ENCODE measurements at regions not wholly inside any gene's neighbourhood (a gene's known extent, or its start where the extent isn't known, plus 50 kb on each side); places are given as distances from the start of the nearest gene placed in this dataset.
"Not testable (repeated sequence)": the region's sequence is repeated elsewhere in the genome, so short reads cannot be mapped to it uniquely, and the experiment has no call there.

DNA sequence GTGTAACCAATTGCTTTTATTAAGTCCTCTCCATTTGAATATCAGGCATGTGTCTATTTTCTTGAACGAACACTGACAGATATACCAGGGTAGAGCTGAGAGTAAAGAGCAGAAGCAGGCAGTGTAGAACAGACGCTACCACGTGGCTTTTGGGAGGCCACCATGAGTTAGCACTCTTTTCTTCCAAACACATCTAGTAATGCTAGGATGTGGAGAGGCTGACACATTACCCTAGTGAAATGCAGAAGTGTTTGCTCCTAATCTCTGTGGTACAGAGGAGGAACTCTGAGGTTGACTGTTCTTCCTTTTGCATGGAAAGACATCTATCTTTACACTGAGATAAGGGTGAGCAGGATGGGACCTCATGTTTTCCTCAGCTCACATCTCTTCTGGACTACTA lies 216.3 kb downstream of the SATB1 start:
- Histone ChIP-seq H3K4me3 (ENCODE audit: insufficient read depth, low read depth, low read length) (no peak overlapping the region), H3K9me3 (ENCODE audit: insufficient read depth, low read depth, low read length) (no peaks in the 10 kb centered on the region), H3K4me1 (ENCODE audit: insufficient read depth, low read length) (no peaks in the 10 kb centered on the region), H3K9ac (ENCODE audit: low read length) (no peak overlapping the region), H3K4me2 (ENCODE audit: low read length) (no peak overlapping the region), H4K20me1 (ENCODE audit: insufficient read depth, low read length) (no peaks in the 10 kb centered on the region), H3K27ac (ENCODE audit: low read depth, low read length) (no peak overlapping the region), H3K27me3 (ENCODE audit: insufficient read depth, low read length) (no peaks in the 10 kb centered on the region), H3K79me2 (ENCODE audit: insufficient read depth, low read length) (no peaks in the 10 kb centered on the region), H3K36me3 (ENCODE audit: insufficient read depth, low read length) (no peaks in the 10 kb centered on the region), H2AFZ (ENCODE audit: low read depth, low read length) (no peak overlapping the region)
- H3K9me3 Mint-ChIP-seq (ENCODE audit: unreplicated experiment) = no peaks in the 10 kb centered on the region
- no peak for DNase-seq (ENCODE audit: low read depth)
- H3K4me1 Mint-ChIP-seq (ENCODE audit: low read depth, unreplicated experiment) = no peaks in the 10 kb centered on the region
- H3K36me3 Mint-ChIP-seq (ENCODE audit: low read depth, unreplicated experiment) = no peaks in the 10 kb centered on the region
- H3K27ac Mint-ChIP-seq (ENCODE audit: unreplicated experiment) = no peak overlapping the region
- H3K4me3 Mint-ChIP-seq (ENCODE audit: unreplicated experiment) = no peak overlapping the region
- no peak for TF ChIP-seq EZH2 (IDR thresholded peaks at IDR 0.05; ENCODE audit: insufficient read depth, low read length)
- TF ChIP-seq, protein P1, sequence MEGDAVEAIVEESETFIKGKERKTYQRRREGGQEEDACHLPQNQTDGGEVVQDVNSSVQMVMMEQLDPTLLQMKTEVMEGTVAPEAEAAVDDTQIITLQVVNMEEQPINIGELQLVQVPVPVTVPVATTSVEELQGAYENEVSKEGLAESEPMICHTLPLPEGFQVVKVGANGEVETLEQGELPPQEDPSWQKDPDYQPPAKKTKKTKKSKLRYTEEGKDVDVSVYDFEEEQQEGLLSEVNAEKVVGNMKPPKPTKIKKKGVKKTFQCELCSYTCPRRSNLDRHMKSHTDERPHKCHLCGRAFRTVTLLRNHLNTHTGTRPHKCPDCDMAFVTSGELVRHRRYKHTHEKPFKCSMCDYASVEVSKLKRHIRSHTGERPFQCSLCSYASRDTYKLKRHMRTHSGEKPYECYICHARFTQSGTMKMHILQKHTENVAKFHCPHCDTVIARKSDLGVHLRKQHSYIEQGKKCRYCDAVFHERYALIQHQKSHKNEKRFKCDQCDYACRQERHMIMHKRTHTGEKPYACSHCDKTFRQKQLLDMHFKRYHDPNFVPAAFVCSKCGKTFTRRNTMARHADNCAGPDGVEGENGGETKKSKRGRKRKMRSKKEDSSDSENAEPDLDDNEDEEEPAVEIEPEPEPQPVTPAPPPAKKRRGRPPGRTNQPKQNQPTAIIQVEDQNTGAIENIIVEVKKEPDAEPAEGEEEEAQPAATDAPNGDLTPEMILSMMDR (IDR thresholded peaks at IDR 0.05; ENCODE audit: insufficient read depth, low read depth, low read length) = no peak
- no peaks in the 10 kb centered on the region for H3K27me3 Mint-ChIP-seq (ENCODE audit: low read depth, unreplicated experiment)
- no peak for FAIRE-seq

DNA sequence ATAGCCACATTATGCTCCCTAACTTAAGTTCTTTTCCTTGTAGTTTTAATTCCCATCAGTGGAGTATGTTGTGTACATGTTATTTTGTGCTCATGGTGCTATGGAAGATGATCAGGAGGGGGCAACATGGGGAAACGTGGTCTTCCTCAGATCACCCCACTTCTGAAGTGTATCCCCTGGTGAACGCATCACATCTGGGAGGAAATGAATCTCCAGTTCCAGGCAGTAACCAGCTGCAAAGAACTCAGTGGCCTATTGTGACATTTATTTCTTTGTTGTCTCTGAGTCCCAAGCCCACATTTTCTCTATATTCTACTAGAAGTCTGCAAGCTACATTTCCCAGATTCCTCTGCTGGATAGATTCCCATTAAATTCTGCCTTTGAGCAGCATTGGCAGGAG lies 217.0 kb downstream of the SATB1 start:
- Histone ChIP-seq H3K79me2 (ENCODE audit: insufficient read depth, low read length) (no peaks in the 10 kb centered on the region), H4K20me1 (ENCODE audit: insufficient read depth, low read length) (no peaks in the 10 kb centered on the region), H3K9ac (ENCODE audit: low read length) (no peak overlapping the region), H3K36me3 (ENCODE audit: insufficient read depth, low read length) (no peaks in the 10 kb centered on the region), H3K27me3 (ENCODE audit: insufficient read depth, low read length) (no peaks in the 10 kb centered on the region), H3K4me3 (ENCODE audit: insufficient read depth, low read depth, low read length) (no peak overlapping the region), H3K4me1 (ENCODE audit: insufficient read depth, low read length) (no peaks in the 10 kb centered on the region), H3K27ac (ENCODE audit: low read depth, low read length) (no peak overlapping the region), H2AFZ (ENCODE audit: low read depth, low read length) (no peak overlapping the region), H3K4me2 (ENCODE audit: low read length) (no peak overlapping the region), H3K9me3 (ENCODE audit: insufficient read depth, low read depth, low read length) (no peaks in the 10 kb centered on the region)
- no peaks in the 10 kb centered on the region for H3K36me3 Mint-ChIP-seq (ENCODE audit: low read depth, unreplicated experiment)
- FAIRE-seq = no peak
- H3K9me3 Mint-ChIP-seq (ENCODE audit: unreplicated experiment) = no peaks in the 10 kb centered on the region
- H3K4me1 Mint-ChIP-seq (ENCODE audit: low read depth, unreplicated experiment) = no peaks in the 10 kb centered on the region
- no peak overlapping the region for H3K27ac Mint-ChIP-seq (ENCODE audit: unreplicated experiment)
- no peaks in the 10 kb centered on the region for H3K27me3 Mint-ChIP-seq (ENCODE audit: low read depth, unreplicated experiment)
- no peak for DNase-seq (ENCODE audit: low read depth)
- TF ChIP-seq, protein P1 (IDR thresholded peaks at IDR 0.05; ENCODE audit: insufficient read depth, low read depth, low read length) = no peak
- no peak for TF ChIP-seq EZH2 (IDR thresholded peaks at IDR 0.05; ENCODE audit: insufficient read depth, low read length)
- no peak overlapping the region for H3K4me3 Mint-ChIP-seq (ENCODE audit: unreplicated experiment)

- Mint-ChIP-seq H3K4me3 (ENCODE audit: unreplicated experiment) (no peak overlapping the region), H3K36me3 (ENCODE audit: low read depth, unreplicated experiment) (no peaks in the 10 kb centered on the region), H3K9me3 (ENCODE audit: unreplicated experiment) (no peaks in the 10 kb centered on the region), H3K27me3 (ENCODE audit: low read depth, unreplicated experiment) (no peaks in the 10 kb centered on the region), H3K4me1 (ENCODE audit: low read depth, unreplicated experiment) (no peaks in the 10 kb centered on the region), H3K27ac (ENCODE audit: unreplicated experiment) (no peak overlapping the region)
- Histone ChIP-seq H3K9me3 (ENCODE audit: insufficient read depth, low read depth, low read length) (no peaks in the 10 kb centered on the region), H3K4me3 (ENCODE audit: insufficient read depth, low read depth, low read length) (no peak overlapping the region), H3K4me1 (ENCODE audit: insufficient read depth, low read length) (no peaks in the 10 kb centered on the region), H3K79me2 (ENCODE audit: insufficient read depth, low read length) (no peaks in the 10 kb centered on the region), H3K36me3 (ENCODE audit: insufficient read depth, low read length) (no peaks in the 10 kb centered on the region), H3K4me2 (ENCODE audit: low read length) (no peak overlapping the region), H3K27ac (ENCODE audit: low read depth, low read length) (no peak overlapping the region), H3K9ac (ENCODE audit: low read length) (no peak overlapping the region), H3K27me3 (ENCODE audit: insufficient read depth, low read length) (no peaks in the 10 kb centered on the region), H4K20me1 (ENCODE audit: insufficient read depth, low read length) (no peaks in the 10 kb centered on the region), H2AFZ (ENCODE audit: low read depth, low read length) (no peak overlapping the region)
- FAIRE-seq = no peak
- TF ChIP-seq, protein P1 (IDR thresholded peaks at IDR 0.05; ENCODE audit: insufficient read depth, low read depth, low read length) = no peak
- no peak for DNase-seq (ENCODE audit: low read depth)
Observed at GRCh38 chr3:18207226-18207625, 217.9 kb downstream of the SATB1 start.

- not testable (repeated sequence) for H2AFZ ChIP-seq (ENCODE audit: low read depth, low read length); H3K4me1 ChIP-seq (ENCODE audit: insufficient read depth, low read length); H3K79me2 ChIP-seq (ENCODE audit: insufficient read depth, low read length); H3K27ac ChIP-seq (ENCODE audit: low read depth, low read length); H3K36me3 Mint-ChIP-seq (ENCODE audit: low read depth, unreplicated experiment); H3K4me2 ChIP-seq (ENCODE audit: low read length); H3K27ac Mint-ChIP-seq (ENCODE audit: unreplicated experiment); DNase-seq (ENCODE audit: low read depth); H3K4me3 ChIP-seq (ENCODE audit: insufficient read depth, low read depth, low read length); H3K4me1 Mint-ChIP-seq (ENCODE audit: low read depth, unreplicated experiment); H3K9me3 ChIP-seq (ENCODE audit: insufficient read depth, low read depth, low read length); H3K36me3 ChIP-seq (ENCODE audit: insufficient read depth, low read length); H3K27me3 ChIP-seq (ENCODE audit: insufficient read depth, low read length); H4K20me1 ChIP-seq (ENCODE audit: insufficient read depth, low read length); H3K9ac ChIP-seq (ENCODE audit: low read length); H3K9me3 Mint-ChIP-seq (ENCODE audit: unreplicated experiment); H3K4me3 Mint-ChIP-seq (ENCODE audit: unreplicated experiment); H3K27me3 Mint-ChIP-seq (ENCODE audit: low read depth, unreplicated experiment); FAIRE-seq
Observed at GRCh38 chr3:18205701-18206100, 219.4 kb downstream of the SATB1 start.

All from astrocyte (in vitro differentiated cells and primary cell).